Chondrocyte (in vitro differentiated cells): ENCODE measurements at regions not wholly inside any gene's neighbourhood (a gene's known extent, or its start where the extent isn't known, plus 50 kb on each side); places are given as distances from the start of the nearest gene placed in this dataset.
"Not testable (repeated sequence)": the region's sequence is repeated elsewhere in the genome, so short reads cannot be mapped to it uniquely, and the experiment has no call there.

Experiments used
- DNase-seq: peaks from one replicate; pipeline ENCODE4 v3.0.0; 2021; ENCODE audit warnings: mixed read lengths, low spot score
- H3K27ac Mint-ChIP-seq: one replicate; pipeline ENCODE4 v1.8.0; 2021; ENCODE audit warnings: mild to moderate bottlenecking, moderate library complexity, mixed read lengths; ENCODE audit not compliant: unreplicated experiment
- H3K27me3 Mint-ChIP-seq: 2 replicates; pipeline ENCODE4 v1.8.0; 2021; ENCODE audit warnings: low read depth, mixed read lengths
- H3K36me3 Mint-ChIP-seq: 2 replicates; pipeline ENCODE4 v1.8.0; 2021; ENCODE audit warnings: low read depth, mixed read lengths
- H3K4me1 Mint-ChIP-seq: 2 replicates; pipeline ENCODE4 v1.8.0; 2021; ENCODE audit warnings: low read depth, mild to moderate bottlenecking, mixed read lengths
- H3K4me3 Mint-ChIP-seq: one replicate; pipeline ENCODE4 v1.8.0; 2021; ENCODE audit warnings: mild to moderate bottlenecking, moderate library complexity, mixed read lengths; ENCODE audit not compliant: unreplicated experiment
- H3K9me3 Mint-ChIP-seq: 2 replicates; pipeline ENCODE4 v1.8.0; 2021; ENCODE audit warnings: low read depth, mixed read lengths
- CTCF ChIP-seq: fragments of 200-600 bp; sonication (generic); IDR thresholded peaks from 2 replicates; pipeline ENCODE4 v1.5.0; 2021; ENCODE audit warnings: antibody characterized with exemption, mild to moderate bottlenecking, moderate library complexity

- no peak overlapping the region for H3K27ac Mint-ChIP-seq
- no peak for DNase-seq
- no peak overlapping the region for H3K4me3 Mint-ChIP-seq
- no peak for TF ChIP-seq CTCF
- no peaks in the 10 kb centered on the region for H3K4me1 Mint-ChIP-seq
- H3K9me3 Mint-ChIP-seq: peaks cover 16% of the 10 kb centered on the region
- H3K36me3 Mint-ChIP-seq: no peaks in the 10 kb centered on the region
- H3K27me3 Mint-ChIP-seq: no peaks in the 10 kb centered on the region
Measured at GRCh38 chr12:126982707-126983106, 1284.3 kb upstream of the TMEM132C start.

GRCh38 chr12:126983735-126984134 lies 1283.2 kb upstream of the TMEM132C start:
- not testable (repeated sequence) for H3K27me3 Mint-ChIP-seq, DNase-seq, H3K4me3 Mint-ChIP-seq, H3K4me1 Mint-ChIP-seq, H3K27ac Mint-ChIP-seq, H3K36me3 Mint-ChIP-seq
- peaks cover 16% of the 10 kb centered on the region for H3K9me3 Mint-ChIP-seq

- H3K27ac Mint-ChIP-seq, DNase-seq, H3K36me3 Mint-ChIP-seq, H3K27me3 Mint-ChIP-seq, H3K4me3 Mint-ChIP-seq, H3K4me1 Mint-ChIP-seq: not testable (repeated sequence)
- H3K9me3 Mint-ChIP-seq: peaks cover 18% of the 10 kb centered on the region
Measured at GRCh38 chr12:126985663-126986062, 1281.3 kb upstream of the TMEM132C start.

GRCh38 chr12:126989532-126989931 lies 1277.4 kb upstream of the TMEM132C start:
- no peaks in the 10 kb centered on the region for H3K4me1 Mint-ChIP-seq
- H3K9me3 Mint-ChIP-seq: peaks cover 29% of the 10 kb centered on the region
- no peaks in the 10 kb centered on the region for H3K36me3 Mint-ChIP-seq
- H3K27me3 Mint-ChIP-seq: no peaks in the 10 kb centered on the region
- no peak for TF ChIP-seq CTCF
- no peak for DNase-seq
- no peak overlapping the region for H3K4me3 Mint-ChIP-seq
- H3K27ac Mint-ChIP-seq: no peak overlapping the region

GRCh38 chr12:126993898-126994297 lies 1273.1 kb upstream of the TMEM132C start:
- no peak for DNase-seq
- TF ChIP-seq CTCF: no peak
- Mint-ChIP-seq H3K27me3 (no peaks in the 10 kb centered on the region), H3K4me3 (no peak overlapping the region), H3K9me3 (peaks cover 21% of the 10 kb centered on the region), H3K36me3 (no peaks in the 10 kb centered on the region), H3K27ac (no peak overlapping the region), H3K4me1 (no peaks in the 10 kb centered on the region)

GRCh38 chr12:126994599-126994998 lies 1272.4 kb upstream of the TMEM132C start:
- Mint-ChIP-seq H3K4me1 (no peaks in the 10 kb centered on the region), H3K9me3 (peaks cover 21% of the 10 kb centered on the region), H3K27me3 (no peaks in the 10 kb centered on the region), H3K36me3 (no peaks in the 10 kb centered on the region), H3K4me3 (no peak overlapping the region), H3K27ac (no peak overlapping the region)
- TF ChIP-seq CTCF: no peak
- DNase-seq: no peak
